IMR-90 (cell line): ENCODE measurements at regions not wholly inside any gene's neighbourhood (a gene's known extent, or its start where the extent isn't known, plus 50 kb on each side); places are given as distances from the start of the nearest gene placed in this dataset.

ENCODE experiments used
- ATAC-seq: fragments of 200-7000 bp; cut with Tn5 transposase; 2 replicates; pipeline ENCODE4 v1.9.1; 2020; ENCODE audit warnings: low read depth, mild to moderate bottlenecking, moderate library complexity
- BruUV-seq: library from RNA; stranded (reverse); fragments of 400-500 nt; replicated peaks from 2 replicates; lab custom pipeline; 2021; lab: Mats Ljungman, UMichigan
- CTCF ChIA-PET: fragments of 300-600 bp; formaldehyde crosslinking; extraction: SDS; loops from one replicate; lab custom pipeline; 2021; ENCODE audit warnings: antibody characterized with exemption; lab: Yijun Ruan, JAX
- POLR2A ChIA-PET: fragments of 300-600 bp; sonication (Branson Sonifier 250); formaldehyde crosslinking; loops from one replicate; lab custom pipeline; 2022; ENCODE audit warnings: antibody characterized with exemption; ENCODE audit not compliant: unreplicated experiment; lab: Charles Lee
- DNase-seq: peaks from one replicate; pipeline ENCODE4 v3.0.0; 2013
- H2AFZ ChIP-seq: replicated peaks from 2 replicates; pipeline ENCODE3; 2013; ENCODE audit warnings: low read length, mild to moderate bottlenecking; ENCODE audit not compliant: poor library complexity
- H2AK5ac ChIP-seq: 2 replicates; pipeline ENCODE4 v1.6.1; 2013; ENCODE audit warnings: low read depth, low read length, inconsistent platforms
- H2AK9ac ChIP-seq: replicated peaks from 2 replicates; pipeline ENCODE3; 2013; ENCODE audit warnings: mild to moderate bottlenecking, low read depth, low read length, moderate library complexity; ENCODE audit not compliant: poor library complexity
- H2BK120ac ChIP-seq: 2 replicates; pipeline ENCODE4 v1.6.1; 2013; ENCODE audit warnings: low read depth, low read length, inconsistent platforms
- H2BK15ac ChIP-seq: 3 replicates; pipeline ENCODE4 v1.6.1; 2013; ENCODE audit warnings: low read depth, low read length, inconsistent platforms
- H2BK20ac ChIP-seq: 2 replicates; pipeline ENCODE4 v1.6.1; 2013; ENCODE audit warnings: low read depth, mild to moderate bottlenecking, inconsistent platforms, low read length, moderate library complexity
- H2BK5ac ChIP-seq: 2 replicates; pipeline ENCODE4 v1.6.1; 2013; ENCODE audit warnings: mild to moderate bottlenecking, low read depth, low read length, inconsistent platforms; ENCODE audit not compliant: poor library complexity, severe bottlenecking
- H3K14ac ChIP-seq: replicated peaks from 2 replicates; pipeline ENCODE4 v1.6.1; 2013; ENCODE audit warnings: low read depth, low read length, inconsistent platforms
- H3K18ac ChIP-seq: 2 replicates; pipeline ENCODE4 v1.6.1; 2013; ENCODE audit warnings: low read depth, low read length, control low read depth
- H3K23ac ChIP-seq: 2 replicates; pipeline ENCODE4 v1.6.1; 2013; ENCODE audit warnings: low read depth, low read length, inconsistent platforms
- H3K27ac ChIP-seq: 2 replicates; pipeline ENCODE4 v1.5.1; 2013; ENCODE audit warnings: mild to moderate bottlenecking, control low read depth, low read length; ENCODE audit not compliant: insufficient read depth
- H3K27me3 ChIP-seq: 2 replicates; pipeline ENCODE4 v1.6.1; 2013; ENCODE audit warnings: low read length; ENCODE audit not compliant: control insufficient read depth, insufficient read depth
- H3K36me3 ChIP-seq: 2 replicates; pipeline ENCODE4 v1.6.1; 2013; ENCODE audit warnings: low read length, mixed read lengths; ENCODE audit not compliant: control insufficient read depth, insufficient read depth
- H3K4ac ChIP-seq: 2 replicates; pipeline ENCODE4 v1.6.1; 2013; ENCODE audit warnings: low read depth, low read length, inconsistent platforms
- H3K4me1 ChIP-seq: 2 replicates; pipeline ENCODE4 v1.6.1; 2013; ENCODE audit warnings: low read length, mixed read lengths; ENCODE audit not compliant: control insufficient read depth, insufficient read depth
- H3K4me2 ChIP-seq: 2 replicates; pipeline ENCODE4 v1.6.1; 2013; ENCODE audit warnings: low read depth, mild to moderate bottlenecking, control low read depth, low read length, moderate library complexity
- H3K4me3 ChIP-seq: 2 replicates; pipeline ENCODE4 v1.5.1; 2013; ENCODE audit warnings: low read depth, mild to moderate bottlenecking, control low read depth, low read length, moderate library complexity; ENCODE audit not compliant: insufficient read depth
- H3K56ac ChIP-seq: 2 replicates; pipeline ENCODE4 v1.6.1; 2013; ENCODE audit warnings: low read length, inconsistent platforms; ENCODE audit not compliant: insufficient read depth; ENCODE audit errors: extremely low read depth
- H3K79me1 ChIP-seq, 2 experiments: 2 replicates each; pipeline ENCODE4 v1.6.1; 2013; ENCODE audit warnings: low read length in 2 of 2, inconsistent platforms in 1 of 2, low read depth in 1 of 2
- H3K9ac ChIP-seq: 2 replicates; pipeline ENCODE4 v1.6.1; 2013; ENCODE audit warnings: low read depth, low read length, control low read depth
- H3K9me1 ChIP-seq: 2 replicates; pipeline ENCODE4 v1.6.1; 2013; ENCODE audit warnings: low read length, inconsistent platforms; ENCODE audit not compliant: insufficient read depth
- H3K9me3 ChIP-seq: 2 replicates; pipeline ENCODE4 v1.6.1; 2013; ENCODE audit warnings: low read length; ENCODE audit not compliant: control insufficient read depth, insufficient read depth
- H4K20me1 ChIP-seq: 2 replicates; pipeline ENCODE4 v1.6.1; 2013; ENCODE audit warnings: low read length, inconsistent platforms; ENCODE audit not compliant: insufficient read depth
- H4K5ac ChIP-seq: 2 replicates; pipeline ENCODE4 v1.6.1; 2013; ENCODE audit warnings: mild to moderate bottlenecking, low read depth, low read length, control low read depth
- H4K8ac ChIP-seq, 2 experiments: 2 replicates each; pipeline ENCODE4 v1.6.1; 2013; ENCODE audit warnings: low read depth in 2 of 2, low read length in 2 of 2, control low read depth in 1 of 2, inconsistent platforms in 1 of 2
- H4K91ac ChIP-seq: 2 replicates; pipeline ENCODE4 v1.6.1; 2013; ENCODE audit warnings: low read depth, low read length, inconsistent platforms; ENCODE audit not compliant: insufficient read depth
- BHLHE40 ChIP-seq: fragments of 150-350 bp; IDR thresholded peaks from 2 replicates; pipeline ENCODE4 v1.6.1; 2016; ENCODE audit warnings: mild to moderate bottlenecking, low read depth, low read length
- CEBPB ChIP-seq: IDR thresholded peaks from 2 replicates; pipeline ENCODE4 v1.6.1; 2012; ENCODE audit warnings: low read depth, low read length, improper control_type of control experiment
- CHD1 ChIP-seq: IDR thresholded peaks from 2 replicates; pipeline ENCODE4 v1.6.1; 2012; ENCODE audit warnings: low read depth, low read length, improper control_type of control experiment
- CTCF ChIP-seq: conservative IDR thresholded peaks from 2 replicates; pipeline ENCODE4 v1.5.1; 2012; ENCODE audit warnings: mild to moderate bottlenecking, low read depth, low read length, improper control_type of control experiment
- ELK1 ChIP-seq: fragments of 150-350 bp; IDR thresholded peaks from 2 replicates; pipeline ENCODE4 v1.6.1; 2016; ENCODE audit warnings: low read depth, mild to moderate bottlenecking, low read length, moderate library complexity, borderline replicate concordance
- MAFK ChIP-seq: IDR thresholded peaks from 2 replicates; pipeline ENCODE4 v1.6.1; 2012; ENCODE audit warnings: low read depth, low read length, improper control_type of control experiment
- MAZ ChIP-seq: IDR thresholded peaks from 2 replicates; pipeline ENCODE4 v1.6.1; 2012; ENCODE audit warnings: low read depth, mild to moderate bottlenecking, low read length, improper control_type of control experiment, moderate library complexity, borderline replicate concordance
- MXI1 ChIP-seq: IDR thresholded peaks from 2 replicates; pipeline ENCODE4 v1.6.1; 2012; ENCODE audit warnings: low read depth, mild to moderate bottlenecking, low read length, moderate library complexity, borderline replicate concordance
- NFE2L2 ChIP-seq: fragments of 150-350 bp; IDR thresholded peaks from 2 replicates; pipeline ENCODE4 v1.6.1; 2016; ENCODE audit warnings: low read depth, mild to moderate bottlenecking, low read length
- POLR2A ChIP-seq: IDR thresholded peaks from 2 replicates; pipeline ENCODE4 v1.6.1; 2012; ENCODE audit warnings: mild to moderate bottlenecking, low read depth, low read length
- RAD21 ChIP-seq: IDR thresholded peaks from 2 replicates; pipeline ENCODE4 v1.6.1; 2012; ENCODE audit warnings: low read length, improper control_type of control experiment
- RCOR1 ChIP-seq: IDR thresholded peaks from 2 replicates; pipeline ENCODE4 v1.6.1; 2012; ENCODE audit warnings: mild to moderate bottlenecking, low read length, improper control_type of control experiment; ENCODE audit not compliant: insufficient replicate concordance
- RFX5 ChIP-seq: IDR thresholded peaks from 2 replicates; pipeline ENCODE4 v1.8.0; 2012; ENCODE audit warnings: low read depth, mild to moderate bottlenecking, low read length, moderate library complexity
- SMC3 ChIP-seq: fragments of 150-350 bp; IDR thresholded peaks from 2 replicates; pipeline ENCODE4 v1.6.1; 2016; ENCODE audit warnings: low read depth, mild to moderate bottlenecking, antibody characterized with exemption, low read length, moderate library complexity
- USF2 ChIP-seq: fragments of 150-350 bp; IDR thresholded peaks from 2 replicates; pipeline ENCODE4 v1.6.1; 2017; ENCODE audit warnings: mild to moderate bottlenecking, antibody characterized with exemption, low read length, low read depth
- WGBS, 2 experiments: methylation state at CpG; one replicate each; pipeline versions ENCODE4 v1.1.5 to v1.1.7; 2013; ENCODE audit warnings: missing lambda C conversion rate in 2 of 2; ENCODE audit not compliant: insufficient read length in 1 of 2; ENCODE audit errors: extremely low coverage in 2 of 2; 5-methylcytosine and 5-hydroxymethylcytosine counted together
- dilution Hi-C: fragments of 300-500 bp; cut with HindIII; formaldehyde crosslinking; loops from one replicate; pipeline ENCODE4 v1.14.3; 2018; ENCODE audit warnings: low sequenced_read_pairs; ENCODE audit not compliant: unreplicated experiment
- in situ Hi-C: fragments of 300-500 bp; cut with MboI; formaldehyde crosslinking; loops from 3 replicates; pipeline ENCODE4 v1.14.3; 2019; ENCODE audit warnings: low sequenced_read_pairs, inconsistent platforms, mixed read lengths
- intact Hi-C: fragments of 100-400 bp; cut with micrococcal nuclease; formaldehyde crosslinking; loops from 2 replicates; pipeline ENCODE4 v1.10.0; 2022

GRCh38 chr3:18149935-18150334 lies 275.2 kb downstream of the SATB1 start:
- DNase-seq (no peak), ATAC-seq (no peak)
- CTCF ChIA-PET: interaction anchor here (0.6 kb wide), 1 partner anchor 1253 kb away, joined by 5 read pairs; no protein-coding TSS in a partner anchor
- H4K20me1 ChIP-seq: no peaks in the 10 kb centered on the region
- no peak overlapping the region for H2BK120ac ChIP-seq
- no peak overlapping the region for H2AK9ac ChIP-seq
- in situ Hi-C loops (no loop called here), dilution Hi-C loops (no loop called here), intact Hi-C loops (no loop called here)
- no peak overlapping the region for H3K23ac ChIP-seq
- H3K9me3 ChIP-seq: no peaks in the 10 kb centered on the region
- TF ChIP-seq NFE2L2: no peak
- no peak for TF ChIP-seq POLR2A
- TF ChIP-seq RAD21: no peak
- TF ChIP-seq ELK1: no peak
- no peak for TF ChIP-seq BHLHE40
- TF ChIP-seq MXI1: no peak
- no peak for TF ChIP-seq SMC3
- TF ChIP-seq RCOR1: no peak
- TF ChIP-seq MAFK: no peak
- no peak for TF ChIP-seq MAZ
- no peak for TF ChIP-seq CTCF
- no peak for TF ChIP-seq RFX5
- no peak for TF ChIP-seq CEBPB
- no peak for TF ChIP-seq USF2
- TF ChIP-seq CHD1: no peak
- no peak overlapping the region for H3K56ac ChIP-seq
- no peak overlapping the region for H3K4ac ChIP-seq
- H3K36me3 ChIP-seq: no peaks in the 10 kb centered on the region
- no TSS peak for BruUV-seq
- H2BK5ac ChIP-seq: no peak overlapping the region
- no peaks in the 10 kb centered on the region for H3K79me1 ChIP-seq
- no peak overlapping the region for H3K14ac ChIP-seq
- 80% methylated on average over 1 of the region's 4 CpGs; no CpG with 5 or more reads in 1 of the 2 experiments for WGBS, 2 experiments
- no peak overlapping the region for H2AK5ac ChIP-seq
- no peak overlapping the region for H3K9ac ChIP-seq
- no peaks in the 10 kb centered on the region for H3K9me1 ChIP-seq
- H3K27ac ChIP-seq: no peak overlapping the region
- H3K4me3 ChIP-seq: no peak overlapping the region
- no peak overlapping the region for H4K91ac ChIP-seq
- no peak overlapping the region for H2BK15ac ChIP-seq
- no peak overlapping the region for H2AFZ ChIP-seq
- no peak overlapping the region for H4K8ac ChIP-seq
- H3K4me1 ChIP-seq: no peaks in the 10 kb centered on the region
- no peaks in the 10 kb centered on the region for H3K27me3 ChIP-seq
- POLR2A ChIA-PET: no interaction called here
- H2BK20ac ChIP-seq: no peak overlapping the region
- no peak overlapping the region for H4K5ac ChIP-seq
- H3K18ac ChIP-seq: no peak overlapping the region
- no peak overlapping the region for H3K4me2 ChIP-seq
